Inflammatory macrophage treated with lipopolysaccharide for 4 hours (primary cell): ENCODE measurements at regions not wholly inside any gene's neighbourhood (a gene's known extent, or its start where the extent isn't known, plus 50 kb on each side); places are given as distances from the start of the nearest gene placed in this dataset.

Experiments used
- DNase-seq: peaks from one replicate; pipeline ENCODE4 v3.0.0-alpha.2; 2020

GRCh38 chr2:21543630-21544029, 419.9 kb downstream of the TDRD15 start:
- DNase-seq, result no peak

GRCh38 chr2:21544392-21544791, 420.6 kb downstream of the TDRD15 start:
- DNase-seq, result no peak

- DNase-seq, result peak; percentile 35
These were observed 429.2 kb downstream of the TDRD15 start for GRCh38 chr2:21552981-21553380.

- no peak for DNase-seq
These were observed 435.6 kb downstream of the TDRD15 start for GRCh38 chr2:21559351-21559750.

- DNase-seq, result no peak
These were observed 438.2 kb downstream of the TDRD15 start for GRCh38 chr2:21561965-21562364.

GRCh38 chr2:21567395-21567794, 443.6 kb downstream of the TDRD15 start:
- DNase-seq, result no peak

GRCh38 chr2:21571686-21572085, 447.9 kb downstream of the TDRD15 start:
- DNase-seq, result no peak

GRCh38 chr2:21580391-21580790, 456.6 kb downstream of the TDRD15 start:
- DNase-seq, result no peak

GRCh38 chr2:21585881-21586280, 462.1 kb downstream of the TDRD15 start:
- no peak for DNase-seq

GRCh38 chr2:21590026-21590690, 466.4 kb downstream of the TDRD15 start:
- no peak for DNase-seq

- DNase-seq, result no peak
These were observed 468.2 kb downstream of the TDRD15 start for GRCh38 chr2:21591926-21592325.

GRCh38 chr2:21599417-21599816, 475.6 kb downstream of the TDRD15 start:
- no peak for DNase-seq

GRCh38 chr2:21602789-21603188, 479.0 kb downstream of the TDRD15 start:
- no peak for DNase-seq

GRCh38 chr2:21607572-21607971, 483.8 kb downstream of the TDRD15 start:
- no peak for DNase-seq

- no peak for DNase-seq
These were observed 486.5 kb downstream of the TDRD15 start for GRCh38 chr2:21610304-21610703.

GRCh38 chr2:21617885-21618434, 494.2 kb downstream of the TDRD15 start:
- no peak for DNase-seq

- no peak for DNase-seq
These were observed 497.0 kb downstream of the TDRD15 start for GRCh38 chr2:21620771-21621170.

- DNase-seq, result no peak
These were observed 504.2 kb downstream of the TDRD15 start for GRCh38 chr2:21627938-21628337.

GRCh38 chr2:21633015-21633414, 509.2 kb downstream of the TDRD15 start:
- no peak for DNase-seq

- no peak for DNase-seq
These were observed 509.7 kb downstream of the TDRD15 start for GRCh38 chr2:21633466-21633865.

- no peak for DNase-seq
These were observed 510.1 kb downstream of the TDRD15 start for GRCh38 chr2:21633911-21634310.

GRCh38 chr2:21640046-21640445, 516.3 kb downstream of the TDRD15 start:
- no peak for DNase-seq

GRCh38 chr2:21642647-21643046, 518.9 kb downstream of the TDRD15 start:
- no peak for DNase-seq

- no peak for DNase-seq
These were observed 519.4 kb downstream of the TDRD15 start for GRCh38 chr2:21643180-21643579.

GRCh38 chr2:21644266-21644665, 520.5 kb downstream of the TDRD15 start:
- DNase-seq, result no peak
